Caco-2 (cell line): ENCODE measurements at regions not wholly inside any gene's neighbourhood (a gene's known extent, or its start where the extent isn't known, plus 50 kb on each side); places are given as distances from the start of the nearest gene placed in this dataset.

ENCODE experiments used
- BruUV-seq: library from RNA; stranded (reverse); fragments of 400-500 nt; replicated peaks from 2 replicates; lab custom pipeline; 2021; lab: Mats Ljungman, UMichigan
- CTCF ChIA-PET: fragments of 300-600 bp; sonication (Branson Sonifier 250); formaldehyde crosslinking; loops from one replicate; lab custom pipeline; 2022; ENCODE audit warnings: antibody characterized with exemption; lab: Charles Lee
- POLR2A ChIA-PET: fragments of 300-600 bp; sonication (Branson Sonifier 250); formaldehyde crosslinking; loops from one replicate; lab custom pipeline; 2022; ENCODE audit warnings: antibody characterized with exemption; lab: Charles Lee
- DNase-seq, 2 experiments: peaks; one replicate each; pipeline versions ENCODE4 v3.0.0 to v3.0.0-alpha.2; 2020 to 2022
- H3K27me3 ChIP-seq: replicated peaks from 2 replicates; pipeline ENCODE4 v1.6.0; 2011; ENCODE audit warnings: low read length; ENCODE audit not compliant: control insufficient read depth, insufficient read depth
- H3K36me3 ChIP-seq: 2 replicates; pipeline ENCODE4 v1.5.1; 2011; ENCODE audit warnings: low read length; ENCODE audit not compliant: control insufficient read depth, insufficient read depth
- H3K4me1 ChIP-seq: fragments of 250-450 bp; sonication (Bioruptor Pico); 2 replicates; pipeline ENCODE4 v1.5.1; 2020; ENCODE audit warnings: mild to moderate bottlenecking
- H3K4me3 ChIP-seq: 2 replicates; pipeline ENCODE4 v1.5.1; 2011; ENCODE audit warnings: low read depth, mild to moderate bottlenecking, control low read depth, low read length
- H3K9me3 ChIP-seq: fragments of 250-450 bp; sonication (Bioruptor Pico); 2 replicates; pipeline ENCODE4 v1.5.1; 2020; ENCODE audit warnings: mild to moderate bottlenecking, moderate library complexity
- H3K27ac Mint-ChIP-seq: one replicate; pipeline ENCODE4 v1.8.0; 2022; ENCODE audit warnings: mixed read lengths; ENCODE audit not compliant: unreplicated experiment
- H3K27me3 Mint-ChIP-seq: one replicate; pipeline ENCODE4 v1.8.0; 2022; ENCODE audit warnings: mixed read lengths; ENCODE audit not compliant: insufficient read depth, unreplicated experiment
- H3K36me3 Mint-ChIP-seq: one replicate; pipeline ENCODE4 v1.8.0; 2022; ENCODE audit warnings: mild to moderate bottlenecking, mixed read lengths; ENCODE audit not compliant: insufficient read depth, unreplicated experiment
- H3K4me1 Mint-ChIP-seq: one replicate; pipeline ENCODE4 v1.8.0; 2022; ENCODE audit warnings: low read depth, mixed read lengths; ENCODE audit not compliant: unreplicated experiment
- H3K4me3 Mint-ChIP-seq: one replicate; pipeline ENCODE4 v1.8.0; 2022; ENCODE audit warnings: mild to moderate bottlenecking, moderate library complexity, mixed read lengths; ENCODE audit not compliant: unreplicated experiment
- H3K9me3 Mint-ChIP-seq: one replicate; pipeline ENCODE4 v1.8.0; 2022; ENCODE audit warnings: mixed read lengths; ENCODE audit not compliant: unreplicated experiment
- intact Hi-C: fragments of 100-400 bp; cut with micrococcal nuclease; formaldehyde crosslinking; loops from one replicate; pipeline ENCODE4 v1.10.0; 2022; ENCODE audit not compliant: unreplicated experiment
- TF ChIP-seq, protein P1 (sequence below), 2 experiments: fragments of 200-600 bp in 1 of 2; IDR thresholded peaks; 1 replicate in 1 of 2; 2 replicates in 1 of 2; pipeline versions ENCODE4 v1.5.1 to v1.8.0; 2011 to 2022; ENCODE audit warnings: antibody characterized with exemption in 1 of 2, control low read depth in 1 of 2, inconsistent platforms in 1 of 2, low read depth in 1 of 2, low read length in 1 of 2, mild to moderate bottlenecking in 1 of 2, moderate library complexity in 1 of 2; ENCODE audit not compliant: insufficient read depth in 1 of 2, severe bottlenecking in 1 of 2, unreplicated experiment in 1 of 2

DNA sequence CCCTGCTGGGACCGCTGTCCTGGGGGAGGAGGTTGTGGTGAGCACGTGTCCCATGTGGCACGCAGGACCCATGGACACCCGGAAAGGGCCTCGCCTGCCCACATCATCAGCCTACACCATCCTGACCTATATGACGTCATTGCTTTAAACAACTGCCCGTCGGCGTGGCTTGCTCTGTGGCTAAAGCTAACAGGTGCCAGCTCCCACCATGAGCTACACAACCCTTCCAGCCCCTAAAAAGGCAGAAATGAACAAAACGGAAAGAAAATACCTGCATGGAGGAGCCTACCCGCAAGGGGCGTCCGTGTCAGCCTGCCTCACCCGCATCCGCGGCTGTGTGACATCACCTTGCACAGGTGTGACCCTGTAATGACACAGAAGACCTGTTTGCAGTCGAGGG lies 481.8 kb downstream of the BRD1 start:
- BruUV-seq: no TSS peak
- Histone ChIP-seq H3K9me3 (no peaks in the 10 kb centered on the region), H3K36me3 (no peaks in the 10 kb centered on the region), H3K4me1 (no peaks in the 10 kb centered on the region), H3K27me3 (no peaks in the 10 kb centered on the region; the same call in 1 of the 2 replicates), H3K4me3 (no peak overlapping the region)
- CTCF ChIA-PET: no interaction called here
- TF ChIP-seq, protein P1, sequence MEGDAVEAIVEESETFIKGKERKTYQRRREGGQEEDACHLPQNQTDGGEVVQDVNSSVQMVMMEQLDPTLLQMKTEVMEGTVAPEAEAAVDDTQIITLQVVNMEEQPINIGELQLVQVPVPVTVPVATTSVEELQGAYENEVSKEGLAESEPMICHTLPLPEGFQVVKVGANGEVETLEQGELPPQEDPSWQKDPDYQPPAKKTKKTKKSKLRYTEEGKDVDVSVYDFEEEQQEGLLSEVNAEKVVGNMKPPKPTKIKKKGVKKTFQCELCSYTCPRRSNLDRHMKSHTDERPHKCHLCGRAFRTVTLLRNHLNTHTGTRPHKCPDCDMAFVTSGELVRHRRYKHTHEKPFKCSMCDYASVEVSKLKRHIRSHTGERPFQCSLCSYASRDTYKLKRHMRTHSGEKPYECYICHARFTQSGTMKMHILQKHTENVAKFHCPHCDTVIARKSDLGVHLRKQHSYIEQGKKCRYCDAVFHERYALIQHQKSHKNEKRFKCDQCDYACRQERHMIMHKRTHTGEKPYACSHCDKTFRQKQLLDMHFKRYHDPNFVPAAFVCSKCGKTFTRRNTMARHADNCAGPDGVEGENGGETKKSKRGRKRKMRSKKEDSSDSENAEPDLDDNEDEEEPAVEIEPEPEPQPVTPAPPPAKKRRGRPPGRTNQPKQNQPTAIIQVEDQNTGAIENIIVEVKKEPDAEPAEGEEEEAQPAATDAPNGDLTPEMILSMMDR (IDR thresholded peaks at IDR 0.05; ENCODE audit: insufficient read depth in 1 of 2, low read depth in 1 of 2, low read length in 1 of 2, severe bottlenecking in 1 of 2, unreplicated experiment in 1 of 2): no peak
- intact Hi-C loops: no loop called here
- POLR2A ChIA-PET: no interaction called here
- Mint-ChIP-seq H3K27ac (no peak overlapping the region), H3K36me3 (no peaks in the 10 kb centered on the region), H3K9me3 (no peaks in the 10 kb centered on the region), H3K27me3 (peaks cover 39% of the 10 kb centered on the region), H3K4me3 (no peak overlapping the region), H3K4me1 (no peaks in the 10 kb centered on the region)
- no peak for DNase-seq

DNA sequence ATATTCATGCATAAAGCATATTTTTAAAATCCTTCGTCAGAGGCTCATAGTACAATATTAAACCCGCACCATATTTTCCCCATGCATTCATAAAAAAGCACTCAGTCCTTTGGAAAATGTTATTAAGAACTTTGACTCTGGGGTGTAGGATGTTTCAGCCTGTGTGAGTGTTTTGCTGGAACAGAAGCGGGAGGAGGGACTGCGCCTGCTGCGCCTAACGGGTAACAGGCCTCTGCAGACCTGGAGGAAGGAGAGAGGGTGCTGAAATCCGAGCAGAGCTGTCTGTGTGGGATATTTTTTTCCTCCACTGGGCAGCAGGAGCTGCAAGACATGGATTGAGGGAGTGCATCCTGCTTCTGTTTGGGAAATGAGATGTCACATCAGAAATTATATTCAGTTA lies 483.0 kb downstream of the BRD1 start:
- intact Hi-C loops: no loop called here
- Histone ChIP-seq H3K4me1 (no peaks in the 10 kb centered on the region), H3K36me3 (no peaks in the 10 kb centered on the region), H3K4me3 (no peak overlapping the region), H3K27me3 (no peaks in the 10 kb centered on the region), H3K9me3 (no peaks in the 10 kb centered on the region)
- no TSS peak for BruUV-seq
- DNase-seq: no peak
- CTCF ChIA-PET: no interaction called here
- H3K36me3 Mint-ChIP-seq: no peaks in the 10 kb centered on the region
- no peaks in the 10 kb centered on the region for H3K4me1 Mint-ChIP-seq
- H3K4me3 Mint-ChIP-seq: no peak overlapping the region
- H3K9me3 Mint-ChIP-seq: no peaks in the 10 kb centered on the region
- TF ChIP-seq, protein P1 (IDR thresholded peaks at IDR 0.05; ENCODE audit: insufficient read depth in 1 of 2, low read depth in 1 of 2, low read length in 1 of 2, severe bottlenecking in 1 of 2, unreplicated experiment in 1 of 2): no peak
- H3K27ac Mint-ChIP-seq: no peak overlapping the region
- peaks cover 37% of the 10 kb centered on the region for H3K27me3 Mint-ChIP-seq
- POLR2A ChIA-PET: no interaction called here

DNA sequence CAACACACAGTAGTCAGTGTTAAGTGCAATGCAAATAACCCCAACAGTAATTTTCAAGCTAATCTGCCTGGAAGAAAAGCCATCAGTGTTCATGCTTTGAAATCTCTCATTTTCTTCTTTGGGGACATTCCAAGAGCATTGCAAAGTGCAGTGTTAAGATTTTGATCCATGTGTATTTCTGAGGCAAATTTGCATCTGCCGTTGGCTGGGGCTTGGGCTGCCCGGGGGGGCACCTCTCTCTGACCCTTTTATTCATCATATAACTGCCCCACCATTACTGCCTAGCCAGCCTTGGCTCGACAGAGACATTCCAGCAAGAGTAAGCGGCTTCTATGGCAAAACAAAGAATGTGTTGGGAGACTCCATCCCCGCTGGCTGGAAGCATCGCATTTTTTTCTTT lies 483.5 kb downstream of the BRD1 start:
- no peaks in the 10 kb centered on the region for H3K9me3 Mint-ChIP-seq
- no TSS peak for BruUV-seq

More for the DNA sequence above, 483.5 kb downstream of the BRD1 start:
- Histone ChIP-seq H3K4me1 (no peaks in the 10 kb centered on the region), H3K27me3 (no peaks in the 10 kb centered on the region), H3K36me3 (no peaks in the 10 kb centered on the region), H3K4me3 (no peak overlapping the region), H3K9me3 (no peaks in the 10 kb centered on the region)
- ChIA-PET CTCF (no interaction called here), POLR2A (no interaction called here)
- Mint-ChIP-seq H3K27ac (no peak overlapping the region), H3K27me3 (peaks cover 34% of the 10 kb centered on the region), H3K4me1 (no peaks in the 10 kb centered on the region), H3K4me3 (no peak overlapping the region), H3K36me3 (no peaks in the 10 kb centered on the region)
- no peak for DNase-seq
- intact Hi-C loops: no loop called here
- TF ChIP-seq, protein P1 (IDR thresholded peaks at IDR 0.05; ENCODE audit: insufficient read depth in 1 of 2, low read depth in 1 of 2, low read length in 1 of 2, severe bottlenecking in 1 of 2, unreplicated experiment in 1 of 2): no peak
